K562 (cell line): ENCODE measurements at regions not wholly inside any gene's neighbourhood (a gene's known extent, or its start where the extent isn't known, plus 50 kb on each side); places are given as distances from the start of the nearest gene placed in this dataset.
"Not testable (repeated sequence)": the region's sequence is repeated elsewhere in the genome, so short reads cannot be mapped to it uniquely, and the experiment has no call there.

ENCODE experiments used
- CTCF ChIP-seq, 3 experiments: IDR thresholded peaks in 2 of 3; conservative IDR thresholded peaks in 1 of 3; 2 replicates each; pipeline ENCODE4 v1.5.1; 2011 to 2012; ENCODE audit warnings: low read length in 3 of 3, mild to moderate bottlenecking in 3 of 3, control low read depth in 2 of 3, improper control_type of control experiment in 1 of 3, inconsistent platforms in 1 of 3, low read depth in 1 of 3, mixed read lengths in 1 of 3, moderate library complexity in 1 of 3; ENCODE audit not compliant: insufficient read depth in 2 of 3
- EZH2 ChIP-seq: IDR thresholded peaks from 2 replicates; pipeline ENCODE4 v1.6.1; 2012; ENCODE audit warnings: low read depth, mild to moderate bottlenecking, inconsistent platforms, low read length, borderline replicate concordance
- MAZ ChIP-seq, 2 experiments: fragments of 450-650 bp in 1 of 2; sonication (generic) in 1 of 2; formaldehyde crosslinking; IDR thresholded peaks in 1 of 2; conservative IDR thresholded peaks in 1 of 2; 2 replicates each; pipeline versions ENCODE4 v1.4.0 to v1.5.0; 2020; ENCODE audit warnings: mild to moderate bottlenecking in 1 of 2, missing genetic modification reagents in 1 of 2
- NR1H2 ChIP-seq: sonication (generic); formaldehyde crosslinking; IDR thresholded peaks from 2 replicates; pipeline ENCODE4 v1.4.0; 2020; ENCODE audit warnings: mild to moderate bottlenecking, missing genetic modification reagents
- TCF7 ChIP-seq: sonication (generic); IDR thresholded peaks from 2 replicates; pipeline ENCODE4 v1.6.1; 2016; ENCODE audit warnings: antibody characterized with exemption, borderline replicate concordance
- YY1 ChIP-seq, 3 experiments: IDR thresholded peaks; 2 replicates each; pipeline ENCODE4 v1.6.1; 2011; ENCODE audit warnings: low read length in 2 of 3, mild to moderate bottlenecking in 2 of 3, moderate library complexity in 2 of 3, borderline replicate concordance in 1 of 3, control low read depth in 1 of 3, low read depth in 1 of 3; ENCODE audit not compliant: insufficient read depth in 3 of 3, insufficient replicate concordance in 2 of 3, control insufficient read depth in 1 of 3, insufficient read length in 1 of 3; ENCODE audit errors: extremely low read depth in 1 of 3

- not testable (repeated sequence) for TF ChIP-seq MAZ (CRISPR knock-in tag; conservative IDR thresholded peaks at IDR 0.05 in 1 of 2, IDR thresholded peaks at IDR 0.05 in 1 of 2); EZH2; YY1 (IDR thresholded peaks at IDR 0.05; ENCODE audit: borderline replicate concordance in 1 of 3, control insufficient read depth in 1 of 3, extremely low read depth in 1 of 3, insufficient read depth in 3 of 3, insufficient read length in 1 of 3, insufficient replicate concordance in 2 of 3, low read depth in 1 of 3, low read length in 2 of 3); CTCF (IDR thresholded peaks at IDR 0.05 in 2 of 3, conservative IDR thresholded peaks at IDR 0.05 in 1 of 3; ENCODE audit: insufficient read depth in 2 of 3, low read depth in 1 of 3, low read length in 3 of 3); NR1H2 (CRISPR knock-in tag); TCF7
Observed at GRCh38 chr2:89599843-89600242, 908.4 kb downstream of the RPIA start.
